ENCODE measurements at regions not wholly inside any gene's neighbourhood (a gene's known extent, or its start where the extent isn't known, plus 50 kb on each side); places are given as distances from the start of the nearest gene placed in this dataset.

GRCh38 chrX:13902406-13902805, 85.5 kb upstream of the GPM6B start:
- DNase-seq = no peak

DNA sequence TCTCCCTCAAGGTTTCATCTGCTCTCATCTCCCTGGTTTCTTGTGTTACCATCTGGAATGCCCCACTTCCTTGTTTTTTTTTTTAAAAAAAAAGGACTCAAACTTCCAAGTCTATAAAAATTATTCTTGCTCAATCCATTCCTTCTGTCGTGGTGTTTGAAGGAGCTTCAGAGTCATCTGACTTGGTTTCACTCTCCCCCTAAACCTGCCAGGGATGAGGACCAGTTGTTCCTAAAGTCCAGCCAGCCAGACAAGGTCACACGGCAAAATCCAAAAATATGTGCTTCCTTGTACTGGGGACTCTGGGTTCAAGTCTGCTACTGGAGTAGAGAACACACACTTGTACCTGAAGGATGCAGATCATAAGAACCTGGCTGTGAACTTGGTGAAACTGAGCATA, 84.5 kb upstream of the GPM6B start:
- DNase-seq = no peak

- DNase-seq = no peak
Measured at GRCh38 chrX:13900351-13900750, 83.5 kb upstream of the GPM6B start.

DNA sequence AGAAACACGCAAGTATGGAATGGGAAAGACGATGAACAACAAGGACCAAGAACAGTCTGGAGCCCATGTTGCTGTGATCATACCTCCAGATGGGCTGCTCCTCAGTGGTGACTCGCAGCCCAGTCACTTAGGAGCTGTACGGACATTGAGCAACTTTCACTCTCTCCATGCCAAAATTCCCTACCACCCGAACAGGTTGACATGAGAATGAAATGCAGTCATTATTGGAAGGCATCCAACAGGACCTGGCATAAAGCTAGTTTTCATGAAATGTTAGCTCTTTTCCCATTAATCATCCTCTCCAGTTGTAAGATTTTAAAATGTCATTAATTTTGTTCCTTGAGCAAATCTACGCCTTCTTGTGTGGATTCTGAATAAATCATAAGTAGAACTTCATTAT, 82.7 kb upstream of the GPM6B start:
- no peak for DNase-seq

- DNase-seq = no peak
Measured at GRCh38 chrX:13898603-13899002, 81.7 kb upstream of the GPM6B start.

- DNase-seq = no peak
Measured at GRCh38 chrX:13898083-13898482, 81.2 kb upstream of the GPM6B start.

GRCh38 chrX:13897566-13897965, 80.7 kb upstream of the GPM6B start:
- DNase-seq = no peak

DNA sequence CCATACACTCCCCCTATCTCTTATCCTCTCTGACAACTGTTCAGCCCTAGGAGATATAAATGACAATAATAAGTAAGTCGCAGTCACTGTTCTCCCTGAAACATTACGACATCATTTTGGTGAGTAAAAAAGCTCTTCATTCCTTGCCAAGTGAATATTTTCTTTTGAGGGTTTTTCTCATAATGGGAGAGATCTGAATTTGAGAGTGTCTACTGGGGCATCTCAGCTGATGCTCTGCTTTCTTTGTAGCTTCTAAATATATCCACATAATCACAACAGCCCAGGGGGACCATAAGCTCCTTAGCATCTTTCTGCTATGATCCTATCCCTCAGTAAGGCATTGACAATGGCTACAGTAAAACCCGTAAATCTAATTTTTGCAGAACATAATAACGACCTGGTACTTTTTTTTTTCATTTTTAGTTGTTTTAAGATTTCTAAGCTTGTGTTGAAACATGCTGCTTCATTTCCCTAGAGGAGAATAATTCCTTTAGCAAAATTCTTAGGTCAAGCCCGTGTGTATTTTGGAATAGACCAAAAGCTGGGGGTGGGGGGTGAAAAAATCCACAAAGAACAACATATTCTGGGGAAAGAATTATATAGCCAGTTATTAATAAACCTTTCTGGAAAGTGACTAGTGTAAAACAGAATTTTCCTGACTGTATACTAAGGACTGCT, 78.1 kb upstream of the GPM6B start:
- DNase-seq = no peak

GRCh38 chrX:13893826-13894225, 76.9 kb upstream of the GPM6B start:
- DNase-seq = no peak

GRCh38 chrX:13892856-13893255, 76.0 kb upstream of the GPM6B start:
- no peak for DNase-seq

DNA sequence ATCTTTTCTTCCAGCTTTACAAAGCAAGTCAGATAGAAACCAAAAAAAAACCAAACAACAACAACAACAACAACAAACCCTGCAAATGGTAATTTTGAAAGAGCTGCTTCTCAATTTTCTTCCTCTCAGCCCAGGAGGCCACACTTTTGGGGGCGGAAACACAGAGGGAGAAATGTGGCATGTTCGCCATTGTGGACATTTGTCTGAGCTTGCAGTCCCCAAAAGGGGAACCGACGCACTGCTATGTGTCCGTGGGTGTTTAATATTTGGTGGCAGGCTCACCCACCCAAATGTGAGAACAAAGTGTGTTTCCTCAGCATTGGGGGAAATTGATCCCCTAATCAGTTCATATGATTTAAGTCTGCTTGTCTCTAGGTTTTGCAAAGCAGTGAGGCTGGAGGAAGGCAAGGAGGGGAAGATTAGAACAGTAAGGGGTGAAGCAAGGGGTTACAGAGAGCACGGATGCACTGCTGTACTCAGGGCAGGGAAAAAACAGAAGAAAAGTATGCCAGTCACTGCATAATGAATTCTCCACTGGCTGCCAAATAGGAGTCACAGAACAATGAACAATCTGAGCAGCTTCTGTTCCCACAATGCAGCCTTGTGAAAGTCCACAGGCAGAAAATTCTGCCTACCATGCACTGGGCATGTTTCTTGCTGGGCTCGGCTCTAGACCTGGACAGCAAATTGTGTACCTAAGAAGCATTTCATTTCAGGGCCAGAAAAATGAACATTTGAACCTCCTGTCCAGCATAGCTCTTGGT, 74.7 kb upstream of the GPM6B start:
- no peak for DNase-seq

GRCh38 chrX:13890806-13891205, 73.9 kb upstream of the GPM6B start:
- no peak for DNase-seq

DNA sequence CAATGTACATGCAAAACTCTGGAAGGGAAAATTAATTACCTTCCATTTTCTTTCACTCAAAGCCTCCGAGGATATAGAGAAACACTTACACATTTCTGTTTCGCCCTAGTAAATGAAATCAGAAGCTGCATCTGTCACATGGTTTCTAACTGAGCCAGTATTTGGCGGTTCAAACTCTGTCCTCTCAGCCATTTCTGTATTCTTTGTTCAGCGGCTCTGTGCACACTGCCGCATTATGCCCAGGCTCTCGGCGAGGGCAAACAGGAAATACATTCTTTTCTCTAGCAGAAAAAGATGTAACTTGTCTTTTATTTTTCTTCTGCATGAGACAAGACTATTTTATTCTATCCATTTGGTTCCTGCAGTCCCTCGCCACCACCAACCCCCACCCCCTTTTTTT, 71.4 kb upstream of the GPM6B start:
- DNase-seq = no peak

DNA sequence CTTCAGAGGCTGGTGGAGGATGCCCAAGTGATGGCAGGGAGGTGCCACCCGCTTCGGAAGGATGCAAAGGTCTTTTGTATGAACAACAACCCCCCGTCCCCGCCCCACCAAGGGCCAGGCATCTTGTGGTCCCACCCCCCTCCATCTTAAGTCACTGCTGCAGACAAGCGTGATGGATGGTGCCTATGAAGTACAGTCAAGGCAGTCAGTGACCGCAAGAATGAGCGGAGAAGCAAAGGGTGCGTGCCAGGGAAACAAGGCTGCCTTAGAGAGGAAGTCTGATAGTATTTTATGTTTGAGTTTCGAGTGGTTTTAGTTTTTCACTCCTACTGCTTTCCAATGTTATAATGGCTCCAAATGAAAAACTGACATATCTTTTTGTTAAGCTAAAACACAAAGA, 68.7 kb upstream of the GPM6B start:
- DNase-seq = no peak

GRCh38 chrX:13876652-13877051, 59.8 kb upstream of the GPM6B start:
- DNase-seq = no peak

DNA sequence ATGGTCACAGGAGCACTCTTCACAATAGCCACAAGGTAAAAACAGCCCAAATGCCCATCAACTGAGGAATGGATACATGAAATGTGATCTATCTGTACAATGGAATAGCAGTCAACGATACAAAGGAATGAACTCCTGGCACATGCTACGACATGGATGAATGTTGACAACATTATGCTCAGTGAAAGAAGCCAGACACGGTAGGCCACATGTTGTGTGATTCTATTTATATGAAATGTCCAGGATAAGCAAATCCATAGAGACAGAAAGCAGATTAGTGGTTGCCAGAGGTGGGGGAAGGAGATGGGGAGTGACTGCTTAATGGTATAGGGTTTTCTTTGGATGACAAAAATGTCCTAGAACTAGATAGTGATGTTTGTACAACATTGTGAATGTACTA, 58.7 kb upstream of the GPM6B start:
- no peak for DNase-seq

DNA sequence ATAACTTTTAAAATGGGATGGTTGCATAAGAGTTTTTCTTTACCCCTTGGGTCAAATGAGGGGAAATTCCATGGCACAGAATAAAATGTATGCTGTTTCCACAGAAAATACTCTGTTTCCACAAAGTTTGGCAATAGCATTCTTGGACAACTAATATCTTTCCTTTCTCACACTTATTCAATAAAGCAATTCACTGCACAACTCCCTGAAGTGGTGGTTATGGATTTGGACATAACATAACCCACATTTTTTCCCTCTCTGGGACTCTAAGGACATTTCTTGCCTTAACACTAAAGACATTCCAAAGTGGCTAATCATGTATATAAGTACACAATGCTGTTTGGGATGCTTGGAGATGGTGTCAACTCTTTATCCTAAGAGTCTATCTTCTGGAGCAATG, 51.7 kb upstream of the GPM6B start:
- DNase-seq = no peak

Measured in activated CD8-positive, alpha-beta memory T cell treated with anti-CD3 and anti-CD28 coated beads for 24 hours (primary cell).